ENCODE measurements at regions not wholly inside any gene's neighbourhood (a gene's known extent, or its start where the extent isn't known, plus 50 kb on each side); places are given as distances from the start of the nearest gene placed in this dataset.

- H4K20me1 ChIP-seq (ENCODE audit: insufficient read depth, low read length, poor library complexity, severe bottlenecking): no peaks in the 10 kb centered on the region
- H3K4me2 ChIP-seq (ENCODE audit: low read depth, low read length, poor library complexity, severe bottlenecking): no peak overlapping the region
- no peak overlapping the region for H3K4me3 ChIP-seq (ENCODE audit: low read length, poor library complexity, severe bottlenecking)
- no peaks in the 10 kb centered on the region for H3K9me2 ChIP-seq (replicated peaks; ENCODE audit: low read depth, low read length)
- no peaks in the 10 kb centered on the region for H3K36me3 ChIP-seq (ENCODE audit: insufficient read depth, low read length)
- H3K9ac ChIP-seq (ENCODE audit: low read depth, low read length, poor library complexity, severe bottlenecking): no peak overlapping the region
- no peaks in the 10 kb centered on the region for H3K27me3 ChIP-seq (ENCODE audit: insufficient read depth, low read length, poor library complexity, severe bottlenecking)
- TF ChIP-seq EZH2phosphoT487 (IDR thresholded peaks at IDR 0.05; ENCODE audit: borderline replicate concordance) (no peak), CTCF (conservative IDR thresholded peaks at IDR 0.05; ENCODE audit: low read length) (no peak)
- H3F3A ChIP-seq (ENCODE audit: low read depth): no peaks in the 10 kb centered on the region
- H2AFZ ChIP-seq (ENCODE audit: low read length): no peak overlapping the region
- H3K79me2 ChIP-seq (ENCODE audit: insufficient read depth, low read length): no peaks in the 10 kb centered on the region
- peaks cover 23% of the 10 kb centered on the region; the same call in 1 of the 2 replicates for H3K9me3 ChIP-seq (ENCODE audit: insufficient read depth, low read depth, low read length)
- no peaks in the 10 kb centered on the region for H3K4me1 ChIP-seq (ENCODE audit: insufficient read depth, low read length, poor library complexity, severe bottlenecking)
These were observed 545.5 kb downstream of the TCERG1L start for GRCh38 chr10:130766071-130766470.

- Histone ChIP-seq H3K4me2 (ENCODE audit: low read depth, low read length, poor library complexity, severe bottlenecking) (no peak overlapping the region), H3K36me3 (ENCODE audit: insufficient read depth, low read length) (no peaks in the 10 kb centered on the region), H3K27me3 (ENCODE audit: insufficient read depth, low read length, poor library complexity, severe bottlenecking) (no peaks in the 10 kb centered on the region), H3K79me2 (ENCODE audit: insufficient read depth, low read length) (no peaks in the 10 kb centered on the region), H3F3A (ENCODE audit: low read depth) (no peaks in the 10 kb centered on the region), H4K20me1 (ENCODE audit: insufficient read depth, low read length, poor library complexity, severe bottlenecking) (no peaks in the 10 kb centered on the region), H3K9me2 (replicated peaks; ENCODE audit: low read depth, low read length) (no peaks in the 10 kb centered on the region), H3K4me1 (ENCODE audit: insufficient read depth, low read length, poor library complexity, severe bottlenecking) (no peaks in the 10 kb centered on the region), H3K9me3 (ENCODE audit: insufficient read depth, low read depth, low read length) (peaks cover 14% of the 10 kb centered on the region; the same call in 1 of the 2 replicates), H2AFZ (ENCODE audit: low read length) (no peak overlapping the region), H3K9ac (ENCODE audit: low read depth, low read length, poor library complexity, severe bottlenecking) (no peak overlapping the region), H3K4me3 (ENCODE audit: low read length, poor library complexity, severe bottlenecking) (no peak overlapping the region)
- TF ChIP-seq EZH2phosphoT487 (IDR thresholded peaks at IDR 0.05; ENCODE audit: borderline replicate concordance): no peak
- no peak for TF ChIP-seq CTCF (conservative IDR thresholded peaks at IDR 0.05; ENCODE audit: low read length)
These were observed 544.3 kb downstream of the TCERG1L start for GRCh38 chr10:130767116-130767730.

GRCh38 chr10:130769146-130770017 is 542.1 kb downstream of the TCERG1L start:
- H3F3A ChIP-seq (ENCODE audit: low read depth): no peaks in the 10 kb centered on the region
- H3K9ac ChIP-seq (ENCODE audit: low read depth, low read length, poor library complexity, severe bottlenecking): no peak overlapping the region
- no peak for TF ChIP-seq EZH2phosphoT487 (IDR thresholded peaks at IDR 0.05; ENCODE audit: borderline replicate concordance)
- no peak for TF ChIP-seq CTCF (conservative IDR thresholded peaks at IDR 0.05; ENCODE audit: low read length)
- H2AFZ ChIP-seq (ENCODE audit: low read length): no peak overlapping the region
- no peak overlapping the region for H3K4me3 ChIP-seq (ENCODE audit: low read length, poor library complexity, severe bottlenecking)
- no peaks in the 10 kb centered on the region for H3K36me3 ChIP-seq (ENCODE audit: insufficient read depth, low read length)
- no peaks in the 10 kb centered on the region for H3K9me2 ChIP-seq (replicated peaks; ENCODE audit: low read depth, low read length)
- no peaks in the 10 kb centered on the region for H3K4me1 ChIP-seq (ENCODE audit: insufficient read depth, low read length, poor library complexity, severe bottlenecking)
- H3K27me3 ChIP-seq (ENCODE audit: insufficient read depth, low read length, poor library complexity, severe bottlenecking): no peaks in the 10 kb centered on the region
- H3K4me2 ChIP-seq (ENCODE audit: low read depth, low read length, poor library complexity, severe bottlenecking): no peak overlapping the region
- H4K20me1 ChIP-seq (ENCODE audit: insufficient read depth, low read length, poor library complexity, severe bottlenecking): no peaks in the 10 kb centered on the region
- H3K9me3 ChIP-seq (ENCODE audit: insufficient read depth, low read depth, low read length): peaks cover 7% of the 10 kb centered on the region; the same call in 1 of the 2 replicates
- H3K79me2 ChIP-seq (ENCODE audit: insufficient read depth, low read length): no peaks in the 10 kb centered on the region
